GM23338 (cell line): ENCODE measurements at regions not wholly inside any gene's neighbourhood (a gene's known extent, or its start where the extent isn't known, plus 50 kb on each side); places are given as distances from the start of the nearest gene placed in this dataset.

Source experiments
- ATAC-seq: fragments of 200-7000 bp; cut with Tn5 transposase; 3 replicates; pipeline ENCODE4 v1.9.1; 2020
- DNase-seq: peaks from one replicate; pipeline ENCODE4 v3.0.0-alpha.2; 2015; ENCODE audit warnings: low spot score
- H2AFZ ChIP-seq: fragments of 200-600 bp; sonication (generic); 2 replicates; pipeline ENCODE4 v1.8.0; 2016; ENCODE audit warnings: antibody characterized with exemption, mild to moderate bottlenecking, moderate library complexity
- H3F3A ChIP-seq: fragments of 200-600 bp; sonication (generic); replicated peaks from 2 replicates; pipeline ENCODE4 v1.8.0; 2017; ENCODE audit warnings: antibody characterized with exemption, mixed run types, low read depth
- H3K27ac ChIP-seq: fragments of 200-600 bp; sonication (generic); 2 replicates; pipeline ENCODE4 v1.6.1; 2016; ENCODE audit warnings: low read depth
- H3K27me3 ChIP-seq: fragments of 200-600 bp; sonication (generic); 2 replicates; pipeline ENCODE4 v1.8.0; 2016; ENCODE audit warnings: mild to moderate bottlenecking, mixed run types, moderate library complexity; ENCODE audit not compliant: insufficient read depth
- H3K36me3 ChIP-seq: fragments of 200-600 bp; sonication (generic); 2 replicates; pipeline ENCODE4 v1.8.0; 2016; ENCODE audit warnings: mild to moderate bottlenecking; ENCODE audit not compliant: insufficient read depth
- H3K4me1 ChIP-seq: fragments of 200-600 bp; sonication (generic); 2 replicates; pipeline ENCODE4 v1.8.0; 2016; ENCODE audit warnings: mild to moderate bottlenecking, moderate library complexity; ENCODE audit not compliant: insufficient read depth
- H3K4me2 ChIP-seq: fragments of 200-600 bp; sonication (generic); 2 replicates; pipeline ENCODE4 v1.7.1; 2017; ENCODE audit warnings: mixed run types
- H3K4me3 ChIP-seq: fragments of 200-600 bp; sonication (generic); 2 replicates; pipeline ENCODE4 v1.6.1; 2016; ENCODE audit warnings: mixed run types
- H3K79me2 ChIP-seq: fragments of 200-600 bp; sonication (generic); replicated peaks from 2 replicates; pipeline ENCODE4 v1.8.0; 2017; ENCODE audit warnings: mild to moderate bottlenecking; ENCODE audit not compliant: insufficient read depth
- H3K9me2 ChIP-seq: fragments of 200-600 bp; sonication (generic); 2 replicates; pipeline ENCODE4 v1.8.0; 2017; ENCODE audit not compliant: insufficient read depth
- H4K20me1 ChIP-seq: fragments of 200-600 bp; sonication (generic); replicated peaks from 2 replicates; pipeline ENCODE4 v1.8.0; 2017; ENCODE audit warnings: mild to moderate bottlenecking; ENCODE audit not compliant: insufficient read depth
- H3K27ac Mint-ChIP-seq: 2 replicates; pipeline ENCODE4 v1.8.0; 2020; ENCODE audit warnings: inconsistent platforms, mild to moderate bottlenecking, moderate library complexity, mixed read lengths
- H3K27me3 Mint-ChIP-seq: 3 replicates; pipeline ENCODE4 v1.8.0; 2022; ENCODE audit warnings: low read depth, mild to moderate bottlenecking, moderate library complexity, mixed read lengths, inconsistent platforms; ENCODE audit not compliant: insufficient read depth, poor library complexity
- H3K36me3 Mint-ChIP-seq: 3 replicates; pipeline ENCODE4 v1.8.0; 2021; ENCODE audit warnings: low read depth, mild to moderate bottlenecking, inconsistent platforms, moderate library complexity, mixed read lengths
- H3K4me1 Mint-ChIP-seq: 3 replicates; pipeline ENCODE4 v1.8.0; 2020; ENCODE audit warnings: mild to moderate bottlenecking, inconsistent platforms, mixed read lengths
- H3K4me3 Mint-ChIP-seq: 3 replicates; pipeline ENCODE4 v1.8.0; 2021; ENCODE audit warnings: moderate library complexity, mild to moderate bottlenecking, inconsistent platforms, mixed read lengths
- H3K9me3 Mint-ChIP-seq: 3 replicates; pipeline ENCODE4 v1.8.0; 2020; ENCODE audit warnings: moderate library complexity, mild to moderate bottlenecking, inconsistent platforms, mixed read lengths
- EZH2phosphoT487 ChIP-seq: fragments of 200-600 bp; sonication (generic); IDR thresholded peaks from one replicate; pipeline ENCODE4 v1.8.1; 2018; ENCODE audit warnings: antibody characterized with exemption; ENCODE audit not compliant: unreplicated experiment
- NANOG ChIP-seq: IDR thresholded peaks from 2 replicates; pipeline ENCODE4 v1.6.1; 2016; ENCODE audit warnings: antibody characterized with exemption, borderline replicate concordance
- STAT1 ChIP-seq: IDR thresholded peaks from one replicate; pipeline ENCODE4 v1.6.1; 2016; ENCODE audit warnings: antibody characterized with exemption; ENCODE audit not compliant: unreplicated experiment
- ZNF331 ChIP-seq: fragments of 250-450 bp; sonication (Bioruptor Pico); IDR thresholded peaks from 2 replicates; pipeline ENCODE4 v1.5.0; 2020; ENCODE audit warnings: low read depth, mild to moderate bottlenecking, moderate library complexity
- TF ChIP-seq, protein P1 (sequence below): IDR thresholded peaks from one replicate; pipeline ENCODE4 v1.6.1; 2018; ENCODE audit warnings: antibody characterized with exemption; ENCODE audit not compliant: unreplicated experiment
- TF ChIP-seq, protein P2 (sequence below), 2 experiments: fragments of 200-600 bp in 1 of 2; sonication (generic) in 1 of 2; conservative IDR thresholded peaks; 2 replicates each; pipeline versions ENCODE4 v1.5.1 to v1.6.1; 2016 to 2017; ENCODE audit warnings: antibody characterized with exemption in 2 of 2, low read depth in 2 of 2, mild to moderate bottlenecking in 2 of 2, moderate library complexity in 1 of 2
- TF ChIP-seq, protein P3 (sequence below): IDR thresholded peaks from 2 replicates; pipeline ENCODE4 v1.6.1; 2016; ENCODE audit warnings: antibody characterized with exemption

DNA sequence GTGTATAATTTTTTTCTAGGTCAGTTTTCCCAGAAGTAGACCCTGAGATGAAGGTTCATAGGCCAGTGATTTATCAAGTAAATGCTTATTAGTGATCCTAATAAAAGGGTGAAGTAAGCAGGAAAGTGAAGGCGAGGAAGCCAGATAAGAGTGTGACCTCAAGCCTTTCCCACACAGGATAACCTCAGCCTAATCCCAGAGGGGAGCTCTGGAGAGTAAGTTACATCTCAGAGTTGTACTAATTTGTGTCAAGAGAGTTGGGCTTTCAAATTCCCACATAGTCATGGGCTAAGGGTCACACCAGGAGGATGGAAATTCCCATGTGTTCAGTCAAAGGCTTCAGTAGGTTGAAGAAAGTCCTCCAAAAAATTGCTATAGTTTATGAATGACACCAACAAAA lies 191.4 kb downstream of the ADGRA3 start (continued):
- TF ChIP-seq, protein P1, sequence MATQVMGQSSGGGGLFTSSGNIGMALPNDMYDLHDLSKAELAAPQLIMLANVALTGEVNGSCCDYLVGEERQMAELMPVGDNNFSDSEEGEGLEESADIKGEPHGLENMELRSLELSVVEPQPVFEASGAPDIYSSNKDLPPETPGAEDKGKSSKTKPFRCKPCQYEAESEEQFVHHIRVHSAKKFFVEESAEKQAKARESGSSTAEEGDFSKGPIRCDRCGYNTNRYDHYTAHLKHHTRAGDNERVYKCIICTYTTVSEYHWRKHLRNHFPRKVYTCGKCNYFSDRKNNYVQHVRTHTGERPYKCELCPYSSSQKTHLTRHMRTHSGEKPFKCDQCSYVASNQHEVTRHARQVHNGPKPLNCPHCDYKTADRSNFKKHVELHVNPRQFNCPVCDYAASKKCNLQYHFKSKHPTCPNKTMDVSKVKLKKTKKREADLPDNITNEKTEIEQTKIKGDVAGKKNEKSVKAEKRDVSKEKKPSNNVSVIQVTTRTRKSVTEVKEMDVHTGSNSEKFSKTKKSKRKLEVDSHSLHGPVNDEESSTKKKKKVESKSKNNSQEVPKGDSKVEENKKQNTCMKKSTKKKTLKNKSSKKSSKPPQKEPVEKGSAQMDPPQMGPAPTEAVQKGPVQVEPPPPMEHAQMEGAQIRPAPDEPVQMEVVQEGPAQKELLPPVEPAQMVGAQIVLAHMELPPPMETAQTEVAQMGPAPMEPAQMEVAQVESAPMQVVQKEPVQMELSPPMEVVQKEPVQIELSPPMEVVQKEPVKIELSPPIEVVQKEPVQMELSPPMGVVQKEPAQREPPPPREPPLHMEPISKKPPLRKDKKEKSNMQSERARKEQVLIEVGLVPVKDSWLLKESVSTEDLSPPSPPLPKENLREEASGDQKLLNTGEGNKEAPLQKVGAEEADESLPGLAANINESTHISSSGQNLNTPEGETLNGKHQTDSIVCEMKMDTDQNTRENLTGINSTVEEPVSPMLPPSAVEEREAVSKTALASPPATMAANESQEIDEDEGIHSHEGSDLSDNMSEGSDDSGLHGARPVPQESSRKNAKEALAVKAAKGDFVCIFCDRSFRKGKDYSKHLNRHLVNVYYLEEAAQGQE: no peak
- TF ChIP-seq EZH2phosphoT487: no peak

GRCh38 chr4:22323691-22324090 lies 192.2 kb downstream of the ADGRA3 start:
- TF ChIP-seq NANOG (no peak), ZNF331 (CRISPR knock-in tag) (no peak), EZH2phosphoT487 (no peak)
- Histone ChIP-seq H3K9me2 (0 out of 2 replicates have a peak, but pooled peaks cover 4% of the 10 kb centered on the region), H3K4me1 (peaks cover 10% of the 10 kb centered on the region; the same call in 1 of the 2 replicates), H3K27me3 (no peaks in the 10 kb centered on the region), H3K79me2 (no peaks in the 10 kb centered on the region), H3K36me3 (no peaks in the 10 kb centered on the region), H3K4me2 (no peak overlapping the region), H3K4me3 (no peak overlapping the region), H3K27ac (no peak overlapping the region), H3F3A (no peaks in the 10 kb centered on the region), H4K20me1 (no peaks in the 10 kb centered on the region), H2AFZ (no peak overlapping the region)
- H3K36me3 Mint-ChIP-seq: no peaks in the 10 kb centered on the region
- H3K9me3 Mint-ChIP-seq: no peaks in the 10 kb centered on the region
- no peak overlapping the region for H3K4me3 Mint-ChIP-seq
- no peak for DNase-seq
- H3K27ac Mint-ChIP-seq: no peak overlapping the region
- no peaks in the 10 kb centered on the region for H3K27me3 Mint-ChIP-seq
- no peak for ATAC-seq
- H3K4me1 Mint-ChIP-seq: peaks cover 6% of the 10 kb centered on the region

DNA sequence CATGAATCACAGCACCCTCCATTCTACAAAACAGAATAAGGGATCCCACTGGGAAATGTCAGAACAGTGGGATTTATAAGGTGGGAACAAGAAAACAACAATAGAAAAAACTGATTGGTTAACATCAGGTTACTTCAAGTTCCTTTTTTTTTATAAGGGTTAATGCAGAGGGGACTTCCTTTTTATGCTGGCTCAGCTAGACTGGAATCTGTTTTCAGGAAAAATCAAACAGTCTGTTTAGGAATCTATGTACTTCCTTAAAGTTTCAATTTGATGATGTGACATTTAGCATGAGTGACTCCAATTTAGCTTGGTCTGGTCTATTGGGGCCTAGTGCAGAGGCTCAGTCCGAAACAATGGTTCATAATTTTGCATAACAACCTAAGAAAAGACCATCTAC lies 192.9 kb downstream of the ADGRA3 start:
- H3F3A ChIP-seq: no peaks in the 10 kb centered on the region
- Mint-ChIP-seq H3K9me3 (no peaks in the 10 kb centered on the region), H3K27ac (no peak overlapping the region), H3K4me3 (no peak overlapping the region), H3K36me3 (no peaks in the 10 kb centered on the region), H3K4me1 (peaks cover 6% of the 10 kb centered on the region), H3K27me3 (no peaks in the 10 kb centered on the region)
- peaks cover 10% of the 10 kb centered on the region; the same call in 1 of the 2 replicates for H3K4me1 ChIP-seq
- H3K36me3 ChIP-seq: no peaks in the 10 kb centered on the region
- no peaks in the 10 kb centered on the region for H4K20me1 ChIP-seq
- DNase-seq: no peak
- no peak overlapping the region for H3K4me2 ChIP-seq
- no peak for TF ChIP-seq STAT1
- TF ChIP-seq, protein P2, sequence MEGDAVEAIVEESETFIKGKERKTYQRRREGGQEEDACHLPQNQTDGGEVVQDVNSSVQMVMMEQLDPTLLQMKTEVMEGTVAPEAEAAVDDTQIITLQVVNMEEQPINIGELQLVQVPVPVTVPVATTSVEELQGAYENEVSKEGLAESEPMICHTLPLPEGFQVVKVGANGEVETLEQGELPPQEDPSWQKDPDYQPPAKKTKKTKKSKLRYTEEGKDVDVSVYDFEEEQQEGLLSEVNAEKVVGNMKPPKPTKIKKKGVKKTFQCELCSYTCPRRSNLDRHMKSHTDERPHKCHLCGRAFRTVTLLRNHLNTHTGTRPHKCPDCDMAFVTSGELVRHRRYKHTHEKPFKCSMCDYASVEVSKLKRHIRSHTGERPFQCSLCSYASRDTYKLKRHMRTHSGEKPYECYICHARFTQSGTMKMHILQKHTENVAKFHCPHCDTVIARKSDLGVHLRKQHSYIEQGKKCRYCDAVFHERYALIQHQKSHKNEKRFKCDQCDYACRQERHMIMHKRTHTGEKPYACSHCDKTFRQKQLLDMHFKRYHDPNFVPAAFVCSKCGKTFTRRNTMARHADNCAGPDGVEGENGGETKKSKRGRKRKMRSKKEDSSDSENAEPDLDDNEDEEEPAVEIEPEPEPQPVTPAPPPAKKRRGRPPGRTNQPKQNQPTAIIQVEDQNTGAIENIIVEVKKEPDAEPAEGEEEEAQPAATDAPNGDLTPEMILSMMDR (conservative IDR thresholded peaks at IDR 0.05; ENCODE audit: low read depth in 2 of 2): no peak
- TF ChIP-seq EZH2phosphoT487: no peak
- TF ChIP-seq, protein P3, sequence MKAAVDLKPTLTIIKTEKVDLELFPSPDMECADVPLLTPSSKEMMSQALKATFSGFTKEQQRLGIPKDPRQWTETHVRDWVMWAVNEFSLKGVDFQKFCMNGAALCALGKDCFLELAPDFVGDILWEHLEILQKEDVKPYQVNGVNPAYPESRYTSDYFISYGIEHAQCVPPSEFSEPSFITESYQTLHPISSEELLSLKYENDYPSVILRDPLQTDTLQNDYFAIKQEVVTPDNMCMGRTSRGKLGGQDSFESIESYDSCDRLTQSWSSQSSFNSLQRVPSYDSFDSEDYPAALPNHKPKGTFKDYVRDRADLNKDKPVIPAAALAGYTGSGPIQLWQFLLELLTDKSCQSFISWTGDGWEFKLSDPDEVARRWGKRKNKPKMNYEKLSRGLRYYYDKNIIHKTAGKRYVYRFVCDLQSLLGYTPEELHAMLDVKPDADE: no peak
- TF ChIP-seq ZNF331 (CRISPR knock-in tag): no peak
- no peak for ATAC-seq
- H3K27me3 ChIP-seq: no peaks in the 10 kb centered on the region
- no peak overlapping the region for H2AFZ ChIP-seq
- H3K79me2 ChIP-seq: no peaks in the 10 kb centered on the region
- no peak overlapping the region for H3K27ac ChIP-seq
- no peak overlapping the region for H3K4me3 ChIP-seq
- 0 out of 2 replicates have a peak, but pooled peaks cover 4% of the 10 kb centered on the region for H3K9me2 ChIP-seq
